HG02870 (cell line): ENCODE measurements at regions not wholly inside any gene's neighbourhood (a gene's known extent, or its start where the extent isn't known, plus 50 kb on each side); places are given as distances from the start of the nearest gene placed in this dataset.

Experiments
- ATAC-seq: cut with Tn5 transposase; IDR thresholded peaks from one replicate; pipeline ENCODE4 v1.9.1; 2021; ENCODE audit warnings: mild to moderate bottlenecking, moderate library complexity; ENCODE audit not compliant: unreplicated experiment

DNA sequence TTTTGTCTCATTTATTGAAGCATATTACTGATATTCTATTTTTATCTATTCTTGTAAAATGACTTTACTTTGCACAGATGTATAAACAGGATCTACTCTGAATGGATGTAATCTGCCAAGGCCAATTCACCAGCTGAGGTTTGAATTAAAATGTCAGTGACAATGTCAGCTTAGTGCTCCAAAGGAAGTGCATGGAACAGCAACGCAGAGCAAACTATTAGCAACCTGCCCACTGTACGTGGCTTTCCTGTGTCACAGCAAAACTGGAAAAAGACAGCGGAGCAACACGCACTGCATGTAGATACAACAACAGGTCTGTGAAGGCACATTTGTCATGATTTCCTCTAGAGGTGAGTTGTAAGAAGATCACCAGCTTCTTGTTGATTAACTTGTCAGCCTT, 409.4 kb downstream of the MED10 start:
- no peak for ATAC-seq

DNA sequence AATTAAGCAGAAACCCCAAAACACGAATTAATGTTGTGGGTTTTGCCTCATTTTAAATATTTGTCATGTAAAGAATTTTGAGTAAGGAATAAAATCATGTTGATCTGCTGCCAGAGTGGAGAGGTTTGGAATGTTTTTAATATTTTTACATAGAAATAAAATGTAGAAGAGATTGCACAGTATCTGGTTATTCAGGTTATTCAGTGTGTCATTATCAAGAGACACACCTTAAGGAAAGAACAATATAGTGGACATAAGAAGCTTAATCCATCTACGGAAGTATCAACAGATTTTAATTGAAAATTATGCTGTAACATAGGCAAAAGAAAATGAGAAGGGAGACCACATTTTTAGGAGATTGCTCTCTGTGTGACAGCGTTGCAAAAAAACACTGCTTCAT, 410.4 kb downstream of the MED10 start:
- no peak for ATAC-seq

GRCh38 chr5:5967373-5967772, 411.0 kb downstream of the MED10 start:
- no peak for ATAC-seq

GRCh38 chr5:5965132-5965531, 413.2 kb downstream of the MED10 start:
- ATAC-seq = no peak

- ATAC-seq = no peak
Observed at GRCh38 chr5:5964347-5964746, 414.0 kb downstream of the MED10 start.

- no peak for ATAC-seq
Observed at GRCh38 chr5:5957737-5958136, 420.6 kb downstream of the MED10 start.

DNA sequence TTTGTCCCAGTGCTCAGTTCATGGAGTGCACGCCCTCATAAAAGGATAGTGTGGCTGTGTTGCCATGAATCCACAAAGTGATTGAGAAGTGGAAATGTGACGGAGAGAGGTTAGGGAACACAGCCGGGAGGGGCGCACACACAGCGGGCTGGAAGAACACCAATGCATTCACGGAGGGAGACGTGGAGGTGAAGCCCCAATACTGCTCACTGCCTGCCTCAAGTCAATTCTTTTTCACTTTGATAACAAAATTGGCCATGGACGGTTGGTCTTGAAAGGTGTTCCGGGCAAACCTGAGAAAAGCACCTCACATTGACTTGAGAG, 424.1 kb downstream of the MED10 start:
- no peak for ATAC-seq

- ATAC-seq = no peak
Observed at GRCh38 chr5:5953584-5954274, 424.6 kb downstream of the MED10 start.

GRCh38 chr5:5951953-5952352, 426.4 kb downstream of the MED10 start:
- no peak for ATAC-seq

DNA sequence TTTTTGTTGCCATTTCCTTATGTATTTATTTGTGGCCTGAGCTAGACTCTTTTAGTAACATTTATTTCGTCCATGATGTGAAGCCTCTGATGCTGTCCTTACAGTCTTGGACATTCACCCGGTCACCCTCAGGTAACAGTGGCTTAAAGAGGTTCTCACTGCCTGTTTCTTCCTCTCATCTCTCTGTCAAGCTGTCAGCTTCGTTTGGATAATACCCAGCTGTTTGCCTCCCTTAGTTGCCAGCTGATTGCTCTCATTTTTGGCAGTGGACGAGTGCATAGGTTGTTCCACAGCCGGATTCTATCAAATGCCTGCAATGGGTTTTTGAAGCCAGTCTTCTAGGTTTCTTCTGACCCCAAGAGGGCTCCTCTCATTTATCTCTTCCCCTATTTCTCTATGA, 427.7 kb downstream of the MED10 start:
- no peak for ATAC-seq

DNA sequence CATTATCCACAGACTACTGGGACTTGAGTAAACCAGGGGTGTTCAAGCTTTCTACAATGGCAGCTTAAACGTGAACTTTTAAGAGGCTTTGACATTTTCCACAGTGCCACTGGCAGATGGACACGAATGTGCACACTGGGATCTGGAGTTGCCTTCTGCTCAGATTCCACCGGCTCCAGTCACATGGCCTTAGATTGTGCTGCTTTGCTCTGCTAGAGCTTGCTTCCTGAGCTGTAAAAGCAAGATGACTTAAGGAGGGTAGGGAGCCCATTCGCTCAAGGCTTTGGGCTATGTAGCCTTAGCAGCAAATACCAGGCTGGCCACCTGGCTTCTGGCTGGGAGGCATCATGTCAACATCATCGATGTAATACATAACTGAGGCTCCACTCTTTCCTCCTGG, 436.9 kb downstream of the MED10 start:
- no peak for ATAC-seq

- ATAC-seq = no peak
Observed at GRCh38 chr5:5939759-5940370, 438.5 kb downstream of the MED10 start.

GRCh38 chr5:5933651-5934050, 444.7 kb downstream of the MED10 start:
- no peak for ATAC-seq

DNA sequence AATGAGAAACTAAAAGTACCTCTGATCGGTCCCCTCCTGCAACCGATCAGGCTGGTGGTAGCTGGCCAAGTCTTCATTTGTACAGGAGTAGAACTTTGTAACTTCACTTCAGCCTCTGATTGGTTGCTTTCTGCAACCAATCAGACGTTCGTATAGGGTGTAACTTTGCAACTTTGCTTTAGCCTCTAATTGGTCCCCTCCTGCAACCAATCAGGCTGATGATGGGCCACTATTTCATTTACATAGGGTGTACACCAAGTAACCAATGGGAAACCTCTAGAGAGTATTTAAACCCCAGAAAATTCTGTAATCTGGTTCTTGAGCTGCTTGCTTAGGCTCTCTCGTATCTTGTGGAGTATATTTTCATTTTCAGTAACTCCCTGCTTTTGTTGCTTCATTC, 445.5 kb downstream of the MED10 start:
- ATAC-seq = no peak

DNA sequence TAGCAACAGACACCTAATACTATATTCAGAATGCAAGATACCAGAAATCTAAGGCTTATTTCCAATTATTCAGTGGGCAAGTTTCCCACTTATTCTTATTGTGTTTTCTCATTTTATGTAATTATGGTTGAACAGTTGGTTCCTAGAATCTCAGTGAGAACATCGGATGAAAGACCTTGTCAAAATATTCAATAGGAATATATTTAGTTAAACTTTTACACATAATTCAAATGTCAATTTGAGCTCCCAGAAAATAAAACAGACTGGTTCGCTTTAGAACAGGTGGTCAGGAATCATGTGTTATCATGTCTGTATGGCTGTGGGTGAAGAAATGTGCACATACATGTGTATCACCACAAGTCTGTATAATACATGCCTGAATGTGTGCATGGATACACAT, 447.8 kb downstream of the MED10 start:
- no peak for ATAC-seq

- no peak for ATAC-seq
Observed at GRCh38 chr5:5929291-5930020, 448.9 kb downstream of the MED10 start.

GRCh38 chr5:5925191-5925590, 453.2 kb downstream of the MED10 start:
- ATAC-seq = no peak

DNA sequence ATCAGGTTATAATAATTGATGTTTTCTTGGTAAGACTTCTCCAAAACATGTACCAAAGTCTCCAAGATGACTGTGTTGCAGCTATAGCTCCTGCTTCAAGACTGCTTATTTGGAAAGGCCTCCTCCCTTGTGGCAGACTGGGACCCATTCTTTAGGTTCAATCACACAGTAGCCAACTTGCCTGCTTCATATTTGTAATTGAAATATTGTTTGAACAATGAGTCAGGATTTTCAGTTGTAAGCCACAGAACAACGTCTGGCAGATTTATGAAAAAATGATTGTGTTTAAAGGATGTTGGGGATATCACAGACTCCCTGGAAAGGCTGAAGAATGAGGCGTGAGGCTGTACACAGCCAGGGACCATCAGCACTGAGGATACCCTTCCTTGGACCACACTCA, 458.9 kb downstream of the MED10 start:
- ATAC-seq = no peak

- ATAC-seq = no peak
Observed at GRCh38 chr5:5906778-5907177, 471.6 kb downstream of the MED10 start.

GRCh38 chr5:5905186-5905585, 473.2 kb downstream of the MED10 start:
- ATAC-seq = no peak

- ATAC-seq = no peak
Observed at GRCh38 chr5:5904113-5904512, 474.2 kb downstream of the MED10 start.
